ENCODE measurements at regions not wholly inside any gene's neighbourhood (a gene's known extent, or its start where the extent isn't known, plus 50 kb on each side); places are given as distances from the start of the nearest gene placed in this dataset.

- H3K9me3 ChIP-seq, result no peaks in the 10 kb centered on the region
- intact Hi-C loops (cut with DNase I), result loop anchor here (10.0 kb wide), 1 partner anchor 264 kb away; no protein-coding TSS in a partner anchor
- no peaks in the 10 kb centered on the region for H3K36me3 ChIP-seq
- no peak overlapping the region for H3K4me3 ChIP-seq
- no peaks in the 10 kb centered on the region for H3K27me3 ChIP-seq
- DNase-seq, result no peak
- no peaks in the 10 kb centered on the region for H3K4me1 ChIP-seq
- TF ChIP-seq CTCF (IDR thresholded peaks at IDR 0.05), result no peak
- TF ChIP-seq POLR2A (IDR thresholded peaks at IDR 0.05), result no peak
- no peak overlapping the region for H3K27ac ChIP-seq
- WGBS, 2 donors, result 49 to 70% methylated on average over 2 of the region's 2 CpGs
These were observed 167.1 kb upstream of the STK17B start for GRCh38 chr2:196338440-196338839.

- no peak for TF ChIP-seq POLR2A (IDR thresholded peaks at IDR 0.05)
- TF ChIP-seq CTCF (IDR thresholded peaks at IDR 0.05), result no peak
- intact Hi-C loops (cut with DNase I), result no loop called here
- no peaks in the 10 kb centered on the region for H3K36me3 ChIP-seq
- no peaks in the 10 kb centered on the region for H3K27me3 ChIP-seq
- H3K27ac ChIP-seq, result no peak overlapping the region
- no peaks in the 10 kb centered on the region for H3K4me1 ChIP-seq
- WGBS, 2 donors, result 60 to 63% methylated on average over 2 of the region's 2 CpGs
- no peak overlapping the region for H3K4me3 ChIP-seq
- H3K9me3 ChIP-seq, result no peaks in the 10 kb centered on the region
- DNase-seq, result no peak
These were observed 170.0 kb upstream of the STK17B start for GRCh38 chr2:196341277-196341841.

DNA sequence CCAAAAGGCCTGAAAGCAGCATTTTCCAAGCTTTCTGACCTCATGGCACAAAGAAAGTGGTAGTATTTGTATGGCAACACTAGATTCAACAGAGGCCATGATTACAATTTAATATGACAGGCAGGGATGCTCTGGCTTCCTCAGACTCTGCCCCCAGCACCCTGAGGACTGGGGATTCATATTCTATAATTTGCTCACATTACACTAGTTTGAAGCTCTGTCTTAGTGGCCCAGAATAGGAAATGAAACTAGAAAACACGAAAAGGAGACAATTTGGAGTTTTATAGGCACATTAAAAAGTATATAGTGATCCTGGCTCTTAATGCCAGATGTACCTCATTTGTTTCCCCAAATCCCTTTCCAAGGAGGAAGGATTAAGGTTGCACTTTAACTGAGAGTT is 173.0 kb upstream of the STK17B start:
- H3K4me3 ChIP-seq, result no peak overlapping the region
- H3K36me3 ChIP-seq, result no peaks in the 10 kb centered on the region
- DNase-seq, result no peak
- H3K27me3 ChIP-seq, result no peaks in the 10 kb centered on the region
- TF ChIP-seq POLR2A (IDR thresholded peaks at IDR 0.05) (no peak), CTCF (IDR thresholded peaks at IDR 0.05) (no peak)
- intact Hi-C loops (cut with DNase I), result no loop called here
- H3K27ac ChIP-seq, result no peak overlapping the region
- WGBS, 2 donors, result 62 to 67% methylated on average over 1 of the region's 1 CpG
- no peaks in the 10 kb centered on the region for H3K4me1 ChIP-seq
- H3K9me3 ChIP-seq, result no peaks in the 10 kb centered on the region

DNA sequence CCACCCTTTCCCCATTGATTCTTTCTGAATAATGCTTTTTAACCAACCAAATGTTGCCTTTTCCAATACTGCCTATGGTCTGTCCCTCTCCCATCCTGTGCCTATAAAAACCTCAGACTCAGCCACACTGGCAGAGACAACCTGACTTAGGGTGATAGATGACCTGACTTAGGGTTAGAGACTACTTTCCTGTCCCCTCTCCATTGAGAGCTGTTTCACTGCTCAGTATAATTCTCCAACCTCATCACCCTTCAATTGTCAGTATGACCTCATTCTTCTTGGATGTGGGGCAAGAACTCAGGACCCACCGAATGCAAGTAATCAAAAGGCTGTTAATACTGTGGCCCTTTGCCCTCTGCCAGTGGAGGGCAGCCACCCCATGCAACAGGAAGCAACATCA is 182.3 kb upstream of the STK17B start:
- H3K27ac ChIP-seq, result no peak overlapping the region

GRCh38 chr2:196354186-196354585 is 182.8 kb upstream of the STK17B start:
- TF ChIP-seq POLR2A (IDR thresholded peaks at IDR 0.05) (no peak), CTCF (IDR thresholded peaks at IDR 0.05) (no peak)
- intact Hi-C loops (cut with DNase I), result no loop called here
- no peaks in the 10 kb centered on the region for H3K4me1 ChIP-seq
- no peak for DNase-seq
- WGBS, 2 donors, result 96 to 100% methylated on average over 1 to 3 of the region's 4 CpGs
- H3K36me3 ChIP-seq, result no peaks in the 10 kb centered on the region
- no peak overlapping the region for H3K4me3 ChIP-seq
- no peaks in the 10 kb centered on the region for H3K9me3 ChIP-seq
- H3K27me3 ChIP-seq, result no peaks in the 10 kb centered on the region
- H3K27ac ChIP-seq, result no peak overlapping the region

More for the DNA sequence above, 182.3 kb upstream of the STK17B start:
- intact Hi-C loops (cut with DNase I), result no loop called here
- DNase-seq, result no peak
- Histone ChIP-seq H3K9me3 (no peaks in the 10 kb centered on the region), H3K4me1 (no peaks in the 10 kb centered on the region), H3K36me3 (no peaks in the 10 kb centered on the region), H3K27me3 (no peaks in the 10 kb centered on the region), H3K4me3 (no peak overlapping the region)
- TF ChIP-seq POLR2A (IDR thresholded peaks at IDR 0.05), result no peak
- no peak for TF ChIP-seq CTCF (IDR thresholded peaks at IDR 0.05)
- no CpG with 5 or more reads among the region's 1 CpG for WGBS, 2 donors
